ENCODE measurements at regions not wholly inside any gene's neighbourhood (a gene's known extent, or its start where the extent isn't known, plus 50 kb on each side); places are given as distances from the start of the nearest gene placed in this dataset.

GRCh38 chr12:126040307-126040706 is 975.1 kb downstream of the AACS start:
- Histone ChIP-seq H3K27me3 (ENCODE audit: control insufficient read depth in 2 of 2, insufficient read depth in 2 of 2, low read length in 2 of 2) (no peaks in the 10 kb centered on the region), H3K36me3 (ENCODE audit: control insufficient read depth in 2 of 2, extremely low read depth in 1 of 2, insufficient read depth in 2 of 2, low read length in 2 of 2) (no peaks in the 10 kb centered on the region), H3K4me2 (ENCODE audit: insufficient read depth, low read length) (no peak overlapping the region), H3K9ac (replicated peaks; ENCODE audit: extremely low read depth, insufficient read depth, low read length) (no peak overlapping the region), H4K20me1 (replicated peaks; ENCODE audit: control insufficient read depth, extremely low read depth, insufficient read depth, low read length) (no peaks in the 10 kb centered on the region), H3K4me1 (ENCODE audit: control insufficient read depth, extremely low read depth, insufficient read depth, low read length) (no peaks in the 10 kb centered on the region), H2AFZ (ENCODE audit: low read depth, low read length) (no peak overlapping the region), H3K9me1 (replicated peaks; ENCODE audit: control insufficient read depth, extremely low read depth, insufficient read depth, low read length) (no peaks in the 10 kb centered on the region), H3K4me3 (replicated peaks in 1 of 3; ENCODE audit: insufficient read depth in 1 of 3, low read depth in 1 of 3, low read length in 3 of 3) (no peak overlapping the region), H3K27ac (ENCODE audit: insufficient read depth, low read depth, low read length) (no peak overlapping the region), H3K9me3 (replicated peaks; ENCODE audit: control insufficient read depth, insufficient read depth, low read length) (peaks cover 7% of the 10 kb centered on the region), H3K79me2 (ENCODE audit: control insufficient read depth, insufficient read depth, low read length) (no peaks in the 10 kb centered on the region)
- no peak for FAIRE-seq
- POLR2A ChIA-PET: no interaction called here
- CTCF ChIA-PET: no interaction called here
- dilution Hi-C loops (cut with MboI; ENCODE audit: extremely low pct_ligation_motif_present, low sequenced_read_pairs): no loop called here
- no TSS peak for BruUV-seq (replicated peaks)
- intact Hi-C loops (cut with micrococcal nuclease): no loop called here
- no peak for TF ChIP-seq CTCF (IDR thresholded peaks at IDR 0.05; ENCODE audit: extremely low read depth in 1 of 2, insufficient read depth in 1 of 2, low read depth in 1 of 2, low read length in 2 of 2)
- TF ChIP-seq JUN (IDR thresholded peaks at IDR 0.05; ENCODE audit: borderline replicate concordance, insufficient read depth, insufficient read length, low read depth): no peak
- TF ChIP-seq EZH2 (IDR thresholded peaks at IDR 0.05; ENCODE audit: borderline replicate concordance, low read depth, low read length, severe bottlenecking): no peak
- no peak for TF ChIP-seq FOS (IDR thresholded peaks at IDR 0.05; ENCODE audit: borderline replicate concordance, insufficient read depth, low read length)
- no peak for TF ChIP-seq MYC (IDR thresholded peaks at IDR 0.05; ENCODE audit: low read depth, low read length)
- TF ChIP-seq GATA2 (IDR thresholded peaks at IDR 0.05; ENCODE audit: insufficient read depth, insufficient read length, low read depth, low read length): no peak
- no peak for TF ChIP-seq MAX (IDR thresholded peaks at IDR 0.05; ENCODE audit: insufficient read depth, insufficient read length)
- no peak for TF ChIP-seq POLR2A (IDR thresholded peaks at IDR 0.05; ENCODE audit: low read depth, low read length)
- no peak for DNase-seq (ENCODE audit: low read depth, low spot score)

All from endothelial cell of umbilical vein (primary cell).